ENCODE measurements at regions not wholly inside any gene's neighbourhood (a gene's known extent, or its start where the extent isn't known, plus 50 kb on each side); places are given as distances from the start of the nearest gene placed in this dataset.

GRCh38 chr16:25593260-25593659 is 98.5 kb upstream of the HS3ST4 start:
- DNase-seq (ENCODE audit: insufficient read length, low spot score) (no peak), FAIRE-seq (no peak)
- no peak for TF ChIP-seq CTCF (IDR thresholded peaks at IDR 0.05; ENCODE audit: insufficient read depth, missing control alignments)

GRCh38 chr16:25587783-25588182 is 104.0 kb upstream of the HS3ST4 start:
- TF ChIP-seq CTCF (IDR thresholded peaks at IDR 0.05; ENCODE audit: insufficient read depth, missing control alignments): no peak
- no peak for DNase-seq (ENCODE audit: insufficient read length, low spot score)
- FAIRE-seq: no peak

GRCh38 chr16:25586826-25587225 is 104.9 kb upstream of the HS3ST4 start:
- FAIRE-seq (no peak), DNase-seq (ENCODE audit: insufficient read length, low spot score) (no peak)
- no peak for TF ChIP-seq CTCF (IDR thresholded peaks at IDR 0.05; ENCODE audit: insufficient read depth, missing control alignments)

- DNase-seq (ENCODE audit: insufficient read length, low spot score) (no peak), FAIRE-seq (no peak)
- TF ChIP-seq CTCF (IDR thresholded peaks at IDR 0.05; ENCODE audit: insufficient read depth, missing control alignments): no peak
These were observed 106.2 kb upstream of the HS3ST4 start for GRCh38 chr16:25585526-25585925.

GRCh38 chr16:25580041-25580440 is 111.7 kb upstream of the HS3ST4 start:
- no peak for TF ChIP-seq CTCF (IDR thresholded peaks at IDR 0.05; ENCODE audit: insufficient read depth, missing control alignments)
- FAIRE-seq (no peak), DNase-seq (ENCODE audit: insufficient read length, low spot score) (no peak)

GRCh38 chr16:25575363-25575762 is 116.4 kb upstream of the HS3ST4 start:
- DNase-seq (ENCODE audit: insufficient read length, low spot score): no peak

GRCh38 chr16:25571712-25572111 is 120.0 kb upstream of the HS3ST4 start:
- FAIRE-seq (no peak), DNase-seq (ENCODE audit: insufficient read length, low spot score) (no peak)
- TF ChIP-seq CTCF (IDR thresholded peaks at IDR 0.05; ENCODE audit: insufficient read depth, missing control alignments): no peak

More at GRCh38 chr16:25575363-25575762, 116.4 kb upstream of the HS3ST4 start:
- no peak for FAIRE-seq
- TF ChIP-seq CTCF (IDR thresholded peaks at IDR 0.05; ENCODE audit: insufficient read depth, missing control alignments): no peak

Data from D721Med (cell line).